Lower leg skin (tissue), 4 donors: ENCODE measurements at regions not wholly inside any gene's neighbourhood (a gene's known extent, or its start where the extent isn't known, plus 50 kb on each side); places are given as distances from the start of the nearest gene placed in this dataset.

Experiments used
- DNase-seq, 2 donors: peaks; one replicate each; pipeline ENCODE4 v3.0.0-alpha.2; 2019; ENCODE audit warnings: low spot score in 2 of 2
- H3K4me3 ChIP-seq: fragments of 200-600 bp; sonication (generic); 2 replicates; pipeline ENCODE4 v1.5.1; 2017; ENCODE audit warnings: mild to moderate bottlenecking, low read depth; ENCODE audit not compliant: poor library complexity, severe bottlenecking
- CTCF ChIP-seq, 3 donors: fragments of 450-650 bp; IDR thresholded peaks; one replicate each; pipeline ENCODE4 v1.5.1; 2016; ENCODE audit warnings: antibody characterized with exemption in 3 of 3, mild to moderate bottlenecking in 3 of 3, moderate library complexity in 2 of 3
- POLR2A ChIP-seq, 2 donors: fragments of 450-650 bp; IDR thresholded peaks; one replicate each; pipeline ENCODE4 v1.6.1; 2016 to 2017; ENCODE audit warnings: antibody characterized with exemption in 2 of 2, mild to moderate bottlenecking in 1 of 2, moderate library complexity in 1 of 2
- WGBS, 2 donors: methylation state at CpG; one replicate each; pipeline ENCODE4 v1.1.5; 2018; 5-methylcytosine and 5-hydroxymethylcytosine counted together
- intact Hi-C: fragments of 100-400 bp; cut with DNase I; formaldehyde crosslinking; loops from one replicate; pipeline ENCODE4 v1.15.0; 2023; ENCODE audit warnings: low total_unique reads

- TF ChIP-seq CTCF (IDR thresholded peaks at IDR 0.05) (no peak), POLR2A (IDR thresholded peaks at IDR 0.05) (no peak)
- WGBS, 2 donors = 85 to 97% methylated on average over 1 of the region's 1 CpG
- intact Hi-C loops = loop anchor here (1.0 kb wide), 1 partner anchor 17 kb away; no protein-coding TSS in a partner anchor
- H3K4me3 ChIP-seq = no peak overlapping the region
- DNase-seq = no peak
Observed at GRCh38 chr16:51455398-51455797, 304.3 kb upstream of the SALL1 start.

GRCh38 chr16:51453251-51453650, 302.2 kb upstream of the SALL1 start:
- intact Hi-C loops = no loop called here
- TF ChIP-seq POLR2A (IDR thresholded peaks at IDR 0.05) (no peak), CTCF (IDR thresholded peaks at IDR 0.05) (no peak)
- H3K4me3 ChIP-seq = no peak overlapping the region
- no peak for DNase-seq
- WGBS, 2 donors = 87 to 91% methylated on average over 1 of the region's 1 CpG

- no peak for TF ChIP-seq POLR2A (IDR thresholded peaks at IDR 0.05)
- TF ChIP-seq CTCF (IDR thresholded peaks at IDR 0.05) = no peak
- no peak for DNase-seq
- no peak overlapping the region for H3K4me3 ChIP-seq
- WGBS, 2 donors = 64 to 67% methylated on average over 3 of the region's 3 CpGs
- intact Hi-C loops = no loop called here
Observed at GRCh38 chr16:51450909-51451308, 299.8 kb upstream of the SALL1 start.

- TF ChIP-seq POLR2A (IDR thresholded peaks at IDR 0.05) = no peak
- TF ChIP-seq CTCF (IDR thresholded peaks at IDR 0.05) = no peak
- no peak for DNase-seq
- H3K4me3 ChIP-seq = no peak overlapping the region
- WGBS, 2 donors = 33 to 42% methylated on average over 7 of the region's 7 CpGs
- intact Hi-C loops = no loop called here
Observed at GRCh38 chr16:51450376-51450775, 299.3 kb upstream of the SALL1 start.

GRCh38 chr16:51449441-51449840, 298.4 kb upstream of the SALL1 start:
- no peak overlapping the region for H3K4me3 ChIP-seq
- WGBS, 2 donors = 51% methylated on average over 8 of the region's 8 CpGs
- no peak for DNase-seq
- TF ChIP-seq CTCF (IDR thresholded peaks at IDR 0.05) = no peak
- no peak for TF ChIP-seq POLR2A (IDR thresholded peaks at IDR 0.05)
- intact Hi-C loops = no loop called here

- 58 to 62% methylated on average over 4 of the region's 4 CpGs for WGBS, 2 donors
Observed at GRCh38 chr16:51445250-51445649, 294.2 kb upstream of the SALL1 start.

More at GRCh38 chr16:51445250-51445649, 294.2 kb upstream of the SALL1 start:
- no peak for TF ChIP-seq CTCF (IDR thresholded peaks at IDR 0.05)
- no peak for TF ChIP-seq POLR2A (IDR thresholded peaks at IDR 0.05)
- H3K4me3 ChIP-seq = no peak overlapping the region
- intact Hi-C loops = no loop called here
- DNase-seq = no peak
